ENCODE measurements at regions not wholly inside any gene's neighbourhood (a gene's known extent, or its start where the extent isn't known, plus 50 kb on each side); places are given as distances from the start of the nearest gene placed in this dataset.

GRCh38 chr14:106877517-106877916 is 1351.1 kb downstream of the TMEM121 start:
- DNase-seq (ENCODE audit: low read depth): no peak

- DNase-seq (ENCODE audit: low read depth): no peak
Observed at GRCh38 chr14:106879241-106879640, 1352.9 kb downstream of the TMEM121 start.

- DNase-seq (ENCODE audit: low read depth): no peak
Observed at GRCh38 chr14:106883218-106883692, 1356.9 kb downstream of the TMEM121 start.

Measured in activated T-cell treated with anti-CD3 and anti-CD28 coated beads for 24 hours (primary cell).